Endothelial cell of umbilical vein (primary cell): ENCODE measurements at regions not wholly inside any gene's neighbourhood (a gene's known extent, or its start where the extent isn't known, plus 50 kb on each side); places are given as distances from the start of the nearest gene placed in this dataset.

Experiments used
- EZH2 ChIP-seq: IDR thresholded peaks from 2 replicates; pipeline ENCODE4 v1.6.1; 2012; ENCODE audit warnings: borderline replicate concordance, low read depth, mild to moderate bottlenecking, moderate library complexity, low read length, inconsistent platforms; ENCODE audit not compliant: severe bottlenecking
- MYC ChIP-seq: IDR thresholded peaks from one replicate; pipeline ENCODE4 v1.6.1; 2011; ENCODE audit warnings: mild to moderate bottlenecking, low read depth, low read length
- POLR2A ChIP-seq: IDR thresholded peaks from 2 replicates; pipeline ENCODE4 v1.6.1; 2012; ENCODE audit warnings: low read depth, mild to moderate bottlenecking, control low read depth, low read length
- POLR2AphosphoS5 ChIP-seq: IDR thresholded peaks from 2 replicates; pipeline ENCODE4 v1.6.1; 2012; ENCODE audit warnings: low read depth, mild to moderate bottlenecking, control low read depth, low read length, moderate library complexity; ENCODE audit not compliant: insufficient read depth
- TF ChIP-seq, protein P1 (sequence below), 2 donors: IDR thresholded peaks; 1 replicate in 1 of 2; 2 replicates in 1 of 2; pipeline ENCODE4 v1.5.1; 2011; ENCODE audit warnings: low read length in 2 of 2, mild to moderate bottlenecking in 2 of 2, moderate library complexity in 2 of 2, control low read depth in 1 of 2, inconsistent platforms in 1 of 2, low read depth in 1 of 2; ENCODE audit not compliant: insufficient read depth in 1 of 2; ENCODE audit errors: extremely low read depth in 1 of 2
- TF ChIP-seq, protein P2 (sequence below): IDR thresholded peaks from 2 replicates; pipeline ENCODE4 v1.6.1; 2011; ENCODE audit not compliant: insufficient read depth, insufficient read length

DNA sequence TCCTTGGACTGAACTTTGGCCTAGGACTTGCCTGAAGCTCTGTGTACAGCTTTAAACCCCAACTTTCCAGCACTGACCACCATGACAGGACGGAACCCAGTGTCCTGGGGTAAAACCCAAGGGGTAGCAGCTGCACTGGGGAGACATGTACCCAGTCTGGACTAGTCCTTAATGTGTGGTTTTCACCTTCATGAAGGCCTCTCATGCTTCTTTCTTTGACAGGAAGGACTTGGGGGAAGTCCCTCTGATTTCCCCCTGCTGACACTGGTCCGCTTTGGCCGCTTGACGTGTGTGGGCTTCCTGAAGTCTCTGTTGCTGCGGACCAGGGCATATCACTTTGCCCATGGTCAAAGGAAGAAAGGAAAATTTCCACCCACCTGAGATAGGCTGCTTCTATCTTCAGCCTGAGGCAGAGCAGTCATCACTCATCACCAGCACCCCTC, 66.3 kb upstream of the PRDX6 start:
- TF ChIP-seq, protein P1, sequence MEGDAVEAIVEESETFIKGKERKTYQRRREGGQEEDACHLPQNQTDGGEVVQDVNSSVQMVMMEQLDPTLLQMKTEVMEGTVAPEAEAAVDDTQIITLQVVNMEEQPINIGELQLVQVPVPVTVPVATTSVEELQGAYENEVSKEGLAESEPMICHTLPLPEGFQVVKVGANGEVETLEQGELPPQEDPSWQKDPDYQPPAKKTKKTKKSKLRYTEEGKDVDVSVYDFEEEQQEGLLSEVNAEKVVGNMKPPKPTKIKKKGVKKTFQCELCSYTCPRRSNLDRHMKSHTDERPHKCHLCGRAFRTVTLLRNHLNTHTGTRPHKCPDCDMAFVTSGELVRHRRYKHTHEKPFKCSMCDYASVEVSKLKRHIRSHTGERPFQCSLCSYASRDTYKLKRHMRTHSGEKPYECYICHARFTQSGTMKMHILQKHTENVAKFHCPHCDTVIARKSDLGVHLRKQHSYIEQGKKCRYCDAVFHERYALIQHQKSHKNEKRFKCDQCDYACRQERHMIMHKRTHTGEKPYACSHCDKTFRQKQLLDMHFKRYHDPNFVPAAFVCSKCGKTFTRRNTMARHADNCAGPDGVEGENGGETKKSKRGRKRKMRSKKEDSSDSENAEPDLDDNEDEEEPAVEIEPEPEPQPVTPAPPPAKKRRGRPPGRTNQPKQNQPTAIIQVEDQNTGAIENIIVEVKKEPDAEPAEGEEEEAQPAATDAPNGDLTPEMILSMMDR (IDR thresholded peaks at IDR 0.05; ENCODE audit: extremely low read depth in 1 of 2, insufficient read depth in 1 of 2, low read depth in 1 of 2, low read length in 2 of 2) = no peak
- TF ChIP-seq POLR2A = no peak
- TF ChIP-seq POLR2AphosphoS5 = no peak
- no peak for TF ChIP-seq EZH2
- no peak for TF ChIP-seq MYC
- TF ChIP-seq, protein P2, sequence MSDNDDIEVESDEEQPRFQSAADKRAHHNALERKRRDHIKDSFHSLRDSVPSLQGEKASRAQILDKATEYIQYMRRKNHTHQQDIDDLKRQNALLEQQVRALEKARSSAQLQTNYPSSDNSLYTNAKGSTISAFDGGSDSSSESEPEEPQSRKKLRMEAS = no peak
